Ovary (tissue), 3 donors: ENCODE measurements at regions not wholly inside any gene's neighbourhood (a gene's known extent, or its start where the extent isn't known, plus 50 kb on each side); places are given as distances from the start of the nearest gene placed in this dataset.

ENCODE experiments used
- CTCF ChIP-seq, 3 donors: fragments of 450-650 bp in 2 of 3; fragments of 200-600 bp in 1 of 3; IDR thresholded peaks; one replicate each; pipeline versions ENCODE4 v1.5.1 to v1.8.0; 2016 to 2022; ENCODE audit warnings: antibody characterized with exemption in 3 of 3, mild to moderate bottlenecking in 1 of 3
- EP300 ChIP-seq: sonication (generic); formaldehyde crosslinking; IDR thresholded peaks from one replicate; pipeline ENCODE4 v1.6.1; 2017; ENCODE audit warnings: antibody characterized with exemption
- POLR2A ChIP-seq: fragments of 450-650 bp; IDR thresholded peaks from one replicate; pipeline ENCODE4 v1.6.1; 2017; ENCODE audit warnings: antibody characterized with exemption, mild to moderate bottlenecking, moderate library complexity
- donor health status: DM: no; HTN: no; CAD: no.

- TF ChIP-seq POLR2A = no peak
- no peak for TF ChIP-seq CTCF (IDR thresholded peaks at IDR 0.05)
- TF ChIP-seq EP300 = no peak
Observed at GRCh38 chr5:7220156-7220555, 175.8 kb upstream of the ADCY2 start.
